ENCODE measurements at regions not wholly inside any gene's neighbourhood (a gene's known extent, or its start where the extent isn't known, plus 50 kb on each side); places are given as distances from the start of the nearest gene placed in this dataset.
"Not testable (repeated sequence)": the region's sequence is repeated elsewhere in the genome, so short reads cannot be mapped to it uniquely, and the experiment has no call there.

DNA sequence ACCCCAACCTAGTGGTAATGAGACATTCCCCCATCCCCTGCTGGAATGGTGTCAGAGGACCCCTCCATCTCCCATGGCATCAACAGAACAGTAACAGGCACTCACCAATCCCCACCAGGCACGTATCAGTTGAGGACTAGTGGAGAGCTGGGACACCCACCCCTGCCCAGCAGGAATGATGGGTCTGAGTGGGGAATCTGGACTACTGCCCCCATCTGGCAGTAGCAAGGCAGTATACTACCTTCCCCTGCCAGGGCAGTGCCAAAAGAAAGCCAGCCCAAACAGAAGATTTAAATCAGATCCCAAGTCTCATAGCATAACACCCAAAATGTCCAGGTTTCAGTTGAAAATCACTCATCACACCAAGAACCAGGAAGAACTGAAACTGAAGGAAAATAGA lies 111.2 kb upstream of the NBPF12 start:
- not testable (repeated sequence) for TF ChIP-seq SIN3A (IDR thresholded peaks at IDR 0.05; ENCODE audit: borderline replicate concordance, low read depth, low read length); ELF1 (IDR thresholded peaks at IDR 0.05); MEF2A (IDR thresholded peaks at IDR 0.05; ENCODE audit: borderline replicate concordance, low read depth); RFX5 (IDR thresholded peaks at IDR 0.05; ENCODE audit: low read length); EZH2phosphoT487 (IDR thresholded peaks at IDR 0.05; ENCODE audit: borderline replicate concordance, low read depth); SMC3 (IDR thresholded peaks at IDR 0.05; ENCODE audit: low read depth, low read length); EP300 (IDR thresholded peaks at IDR 0.05; ENCODE audit: borderline replicate concordance in 1 of 2, low read depth in 1 of 2, low read length in 1 of 2); RAD21 (IDR thresholded peaks at IDR 0.05; ENCODE audit: low read length); MAX (IDR thresholded peaks at IDR 0.05; ENCODE audit: low read depth)
- TF ChIP-seq, protein P1, sequence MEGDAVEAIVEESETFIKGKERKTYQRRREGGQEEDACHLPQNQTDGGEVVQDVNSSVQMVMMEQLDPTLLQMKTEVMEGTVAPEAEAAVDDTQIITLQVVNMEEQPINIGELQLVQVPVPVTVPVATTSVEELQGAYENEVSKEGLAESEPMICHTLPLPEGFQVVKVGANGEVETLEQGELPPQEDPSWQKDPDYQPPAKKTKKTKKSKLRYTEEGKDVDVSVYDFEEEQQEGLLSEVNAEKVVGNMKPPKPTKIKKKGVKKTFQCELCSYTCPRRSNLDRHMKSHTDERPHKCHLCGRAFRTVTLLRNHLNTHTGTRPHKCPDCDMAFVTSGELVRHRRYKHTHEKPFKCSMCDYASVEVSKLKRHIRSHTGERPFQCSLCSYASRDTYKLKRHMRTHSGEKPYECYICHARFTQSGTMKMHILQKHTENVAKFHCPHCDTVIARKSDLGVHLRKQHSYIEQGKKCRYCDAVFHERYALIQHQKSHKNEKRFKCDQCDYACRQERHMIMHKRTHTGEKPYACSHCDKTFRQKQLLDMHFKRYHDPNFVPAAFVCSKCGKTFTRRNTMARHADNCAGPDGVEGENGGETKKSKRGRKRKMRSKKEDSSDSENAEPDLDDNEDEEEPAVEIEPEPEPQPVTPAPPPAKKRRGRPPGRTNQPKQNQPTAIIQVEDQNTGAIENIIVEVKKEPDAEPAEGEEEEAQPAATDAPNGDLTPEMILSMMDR (IDR thresholded peaks at IDR 0.05), result not testable (repeated sequence)
- TF ChIP-seq, protein P2, sequence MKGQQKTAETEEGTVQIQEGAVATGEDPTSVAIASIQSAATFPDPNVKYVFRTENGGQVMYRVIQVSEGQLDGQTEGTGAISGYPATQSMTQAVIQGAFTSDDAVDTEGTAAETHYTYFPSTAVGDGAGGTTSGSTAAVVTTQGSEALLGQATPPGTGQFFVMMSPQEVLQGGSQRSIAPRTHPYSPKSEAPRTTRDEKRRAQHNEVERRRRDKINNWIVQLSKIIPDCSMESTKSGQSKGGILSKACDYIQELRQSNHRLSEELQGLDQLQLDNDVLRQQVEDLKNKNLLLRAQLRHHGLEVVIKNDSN (IDR thresholded peaks at IDR 0.05; ENCODE audit: borderline replicate concordance, low read depth), result not testable (repeated sequence)
- TF ChIP-seq, protein P3, sequence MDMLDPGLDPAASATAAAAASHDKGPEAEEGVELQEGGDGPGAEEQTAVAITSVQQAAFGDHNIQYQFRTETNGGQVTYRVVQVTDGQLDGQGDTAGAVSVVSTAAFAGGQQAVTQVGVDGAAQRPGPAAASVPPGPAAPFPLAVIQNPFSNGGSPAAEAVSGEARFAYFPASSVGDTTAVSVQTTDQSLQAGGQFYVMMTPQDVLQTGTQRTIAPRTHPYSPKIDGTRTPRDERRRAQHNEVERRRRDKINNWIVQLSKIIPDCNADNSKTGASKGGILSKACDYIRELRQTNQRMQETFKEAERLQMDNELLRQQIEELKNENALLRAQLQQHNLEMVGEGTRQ (IDR thresholded peaks at IDR 0.05; ENCODE audit: borderline replicate concordance, low read depth, low read length), result not testable (repeated sequence)

All from SK-N-SH (cell line).